CD14-positive monocyte (primary cell): ENCODE measurements at regions not wholly inside any gene's neighbourhood (a gene's known extent, or its start where the extent isn't known, plus 50 kb on each side); places are given as distances from the start of the nearest gene placed in this dataset.

Experiments used
- DNase-seq, 3 donors: peaks; one replicate each; pipeline ENCODE4 v3.0.0-alpha.2; 2011 to 2022
- H2AFZ ChIP-seq: 2 replicates; pipeline ENCODE4 v1.6.0; 2012; ENCODE audit warnings: mild to moderate bottlenecking, low read depth, low read length, inconsistent platforms; ENCODE audit not compliant: insufficient read depth, poor library complexity, severe bottlenecking
- H3K27ac ChIP-seq, 2 donors: 1 replicate in 1 of 2; 2 replicates in 1 of 2; pipeline ENCODE4 v1.5.1; 2012 to 2013; ENCODE audit warnings: low read length in 2 of 2, control low read depth in 1 of 2, inconsistent platforms in 1 of 2, low read depth in 1 of 2, mild to moderate bottlenecking in 1 of 2
- H3K27me3 ChIP-seq, 2 donors: one replicate each; pipeline versions ENCODE4 v1.6.0 to v1.6.1; 2011 to 2013; ENCODE audit warnings: low read length in 2 of 2; ENCODE audit not compliant: control insufficient read depth in 2 of 2, insufficient read depth in 2 of 2
- H3K36me3 ChIP-seq, 2 donors: replicated peaks in 1 of 2; 1 replicate in 1 of 2; 2 replicates in 1 of 2; pipeline versions ENCODE4 v1.5.1 to v1.6.1; 2012 to 2013; ENCODE audit warnings: low read length in 2 of 2, control low read depth in 1 of 2, inconsistent platforms in 1 of 2, mild to moderate bottlenecking in 1 of 2; ENCODE audit not compliant: insufficient read depth in 2 of 2, control insufficient read depth in 1 of 2
- H3K4me1 ChIP-seq, 2 donors: 1 replicate in 1 of 2; 2 replicates in 1 of 2; pipeline versions ENCODE4 v1.5.1 to v1.6.1; 2012 to 2013; ENCODE audit warnings: low read length in 2 of 2, control low read depth in 1 of 2, inconsistent platforms in 1 of 2, mild to moderate bottlenecking in 1 of 2, moderate library complexity in 1 of 2; ENCODE audit not compliant: insufficient read depth in 2 of 2, control insufficient read depth in 1 of 2
- H3K4me2 ChIP-seq: replicated peaks from 2 replicates; pipeline ENCODE3; 2012; ENCODE audit warnings: low read length, moderate library complexity, mild to moderate bottlenecking; ENCODE audit not compliant: poor library complexity, severe bottlenecking; ENCODE audit errors: extremely low read depth
- H3K4me3 ChIP-seq, 3 experiments: fragments of 200-600 bp in 1 of 3; sonication (generic) in 1 of 3; replicated peaks in 1 of 3; 1 replicate in 2 of 3; 2 replicates in 1 of 3; pipeline ENCODE4 v1.5.1; 2011 to 2013; ENCODE audit warnings: low read length in 3 of 3, mild to moderate bottlenecking in 3 of 3, control low read depth in 2 of 3, low read depth in 2 of 3, inconsistent platforms in 1 of 3, moderate library complexity in 1 of 3
- H3K79me2 ChIP-seq: 2 replicates; pipeline ENCODE4 v1.6.0; 2012; ENCODE audit warnings: mild to moderate bottlenecking, control low read depth, inconsistent platforms, low read length, moderate library complexity; ENCODE audit not compliant: insufficient read depth
- H3K9ac ChIP-seq: 2 replicates; pipeline ENCODE4 v1.6.0; 2017; ENCODE audit warnings: low read length, mild to moderate bottlenecking; ENCODE audit not compliant: insufficient read depth, poor library complexity, severe bottlenecking
- H3K9me3 ChIP-seq, 2 donors: replicated peaks in 1 of 2; 1 replicate in 1 of 2; 2 replicates in 1 of 2; pipeline versions ENCODE4 v1.5.1 to v1.6.1; 2012 to 2013; ENCODE audit warnings: low read length in 2 of 2, control low read depth in 1 of 2; ENCODE audit not compliant: control insufficient read depth in 1 of 2, insufficient read depth in 1 of 2
- H4K20me1 ChIP-seq: 2 replicates; pipeline ENCODE4 v1.6.0; 2012; ENCODE audit warnings: mild to moderate bottlenecking, low read length, control low read depth, moderate library complexity; ENCODE audit not compliant: insufficient read depth
- H3K27ac Mint-ChIP-seq, 7 donors: one replicate each; pipeline ENCODE4 v1.8.0; 2020; ENCODE audit warnings: mild to moderate bottlenecking in 7 of 7, mixed read lengths in 7 of 7, moderate library complexity in 6 of 7, inconsistent platforms in 2 of 7
- H3K27me3 Mint-ChIP-seq, 3 donors: one replicate each; pipeline ENCODE4 v1.8.0; 2021 to 2022; ENCODE audit warnings: low read depth in 3 of 3, mild to moderate bottlenecking in 3 of 3, mixed read lengths in 3 of 3, moderate library complexity in 3 of 3, inconsistent platforms in 1 of 3
- H3K36me3 Mint-ChIP-seq, 2 donors: one replicate each; pipeline ENCODE4 v1.8.0; 2020; ENCODE audit warnings: mixed read lengths in 2 of 2, inconsistent platforms in 1 of 2, mild to moderate bottlenecking in 1 of 2
- H3K4me1 Mint-ChIP-seq: one replicate; pipeline ENCODE4 v1.8.0; 2020; ENCODE audit warnings: mild to moderate bottlenecking, mixed read lengths
- H3K4me3 Mint-ChIP-seq, 2 donors: one replicate each; pipeline ENCODE4 v1.8.0; 2020; ENCODE audit warnings: mild to moderate bottlenecking in 2 of 2, mixed read lengths in 2 of 2, moderate library complexity in 1 of 2
- H3K9me3 Mint-ChIP-seq, 7 donors: one replicate each; pipeline ENCODE4 v1.8.0; 2020 to 2022; ENCODE audit warnings: mixed read lengths in 7 of 7, mild to moderate bottlenecking in 6 of 7, moderate library complexity in 6 of 7, inconsistent platforms in 2 of 7
- WGBS: methylation state at CpG from one replicate; pipeline ENCODE4 v1.1.5; 2013; ENCODE audit warnings: missing lambda C conversion rate; ENCODE audit not compliant: insufficient coverage; 5-methylcytosine and 5-hydroxymethylcytosine counted together
- intact Hi-C, 2 donors: fragments of 100-400 bp; cut with micrococcal nuclease; formaldehyde crosslinking; loops; one replicate each; pipeline versions ENCODE4 v1.15.0 to v1.15.1; 2023
- TF ChIP-seq, protein P1 (sequence below): fragments of 200-600 bp; IDR thresholded peaks from one replicate; pipeline ENCODE4 v1.8.0; 2022; ENCODE audit warnings: antibody characterized with exemption, mild to moderate bottlenecking

DNA sequence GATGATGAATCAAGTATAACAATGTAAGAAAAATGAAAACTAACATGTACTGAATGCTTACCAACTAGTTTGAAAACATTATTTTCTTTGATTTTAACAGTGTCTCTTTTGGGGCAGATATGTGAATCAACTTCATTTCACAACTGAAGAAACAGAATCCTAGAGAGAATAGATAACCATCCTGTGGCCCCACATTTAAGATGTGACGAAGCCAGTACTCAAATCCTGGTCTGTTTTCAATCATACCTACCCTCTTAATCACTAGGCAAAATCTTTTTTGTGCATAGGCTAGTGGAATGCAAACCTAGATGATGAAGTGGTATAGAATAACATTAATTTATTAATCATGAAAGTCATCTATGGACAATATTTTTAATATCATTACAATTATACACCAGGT, 371.6 kb upstream of the EPHA7 start:
- Histone ChIP-seq H3K36me3 (no peaks in the 10 kb centered on the region), H3K4me1 (no peaks in the 10 kb centered on the region), H3K9ac (no peak overlapping the region), H2AFZ (no peak overlapping the region), H3K27ac (no peak overlapping the region), H3K9me3 (no peaks in the 10 kb centered on the region), H3K4me3 (no peak overlapping the region), H3K4me2 (no peak overlapping the region), H3K79me2 (no peaks in the 10 kb centered on the region), H3K27me3 (no peaks in the 10 kb centered on the region), H4K20me1 (no peaks in the 10 kb centered on the region)
- Mint-ChIP-seq H3K27me3 (peaks cover 0 to 3% (median 0%) of the 10 kb centered on the region in 3 donors), H3K27ac (no peak overlapping the region), H3K4me1 (no peaks in the 10 kb centered on the region), H3K36me3 (no peaks in the 10 kb centered on the region), H3K9me3 (peaks cover 0 to 3% (median 0%) of the 10 kb centered on the region in 7 donors), H3K4me3 (no peak overlapping the region)
- TF ChIP-seq, protein P1, sequence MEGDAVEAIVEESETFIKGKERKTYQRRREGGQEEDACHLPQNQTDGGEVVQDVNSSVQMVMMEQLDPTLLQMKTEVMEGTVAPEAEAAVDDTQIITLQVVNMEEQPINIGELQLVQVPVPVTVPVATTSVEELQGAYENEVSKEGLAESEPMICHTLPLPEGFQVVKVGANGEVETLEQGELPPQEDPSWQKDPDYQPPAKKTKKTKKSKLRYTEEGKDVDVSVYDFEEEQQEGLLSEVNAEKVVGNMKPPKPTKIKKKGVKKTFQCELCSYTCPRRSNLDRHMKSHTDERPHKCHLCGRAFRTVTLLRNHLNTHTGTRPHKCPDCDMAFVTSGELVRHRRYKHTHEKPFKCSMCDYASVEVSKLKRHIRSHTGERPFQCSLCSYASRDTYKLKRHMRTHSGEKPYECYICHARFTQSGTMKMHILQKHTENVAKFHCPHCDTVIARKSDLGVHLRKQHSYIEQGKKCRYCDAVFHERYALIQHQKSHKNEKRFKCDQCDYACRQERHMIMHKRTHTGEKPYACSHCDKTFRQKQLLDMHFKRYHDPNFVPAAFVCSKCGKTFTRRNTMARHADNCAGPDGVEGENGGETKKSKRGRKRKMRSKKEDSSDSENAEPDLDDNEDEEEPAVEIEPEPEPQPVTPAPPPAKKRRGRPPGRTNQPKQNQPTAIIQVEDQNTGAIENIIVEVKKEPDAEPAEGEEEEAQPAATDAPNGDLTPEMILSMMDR = no peak
- no peak for DNase-seq
- intact Hi-C loops = no loop called here
- no CpG with 5 or more reads among the region's 1 CpG for WGBS

DNA sequence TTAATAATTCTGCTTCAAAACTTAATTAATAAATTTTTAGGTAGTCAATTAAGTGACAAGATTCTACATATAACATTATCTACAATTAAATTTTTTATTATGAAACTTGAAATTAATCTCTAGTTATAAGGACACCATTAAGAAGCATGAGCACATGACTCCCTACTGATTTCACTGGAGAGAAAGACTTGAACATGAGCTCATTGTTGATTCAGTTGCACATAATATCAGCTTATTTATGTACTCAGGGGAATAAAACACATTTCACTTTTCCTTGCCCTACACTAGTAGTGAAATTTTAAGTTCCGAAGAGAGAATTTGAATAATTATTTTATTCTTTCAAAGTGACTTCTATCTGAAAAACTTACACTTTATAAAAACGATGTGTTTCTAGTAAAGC, 370.2 kb upstream of the EPHA7 start:
- Histone ChIP-seq H3K79me2 (no peaks in the 10 kb centered on the region), H3K27ac (no peak overlapping the region), H3K36me3 (no peaks in the 10 kb centered on the region), H3K27me3 (no peaks in the 10 kb centered on the region), H2AFZ (no peak overlapping the region), H3K9ac (no peak overlapping the region), H3K4me2 (no peak overlapping the region), H3K4me1 (no peaks in the 10 kb centered on the region), H4K20me1 (no peaks in the 10 kb centered on the region), H3K4me3 (no peak overlapping the region), H3K9me3 (no peaks in the 10 kb centered on the region)
- Mint-ChIP-seq H3K4me1 (no peaks in the 10 kb centered on the region), H3K27ac (no peak overlapping the region), H3K27me3 (peaks cover 0 to 1% (median 0%) of the 10 kb centered on the region in 3 donors), H3K9me3 (peaks cover 0 to 3% (median 0%) of the 10 kb centered on the region in 7 donors), H3K4me3 (no peak overlapping the region), H3K36me3 (no peaks in the 10 kb centered on the region)
- intact Hi-C loops = no loop called here
- no peak for DNase-seq
- TF ChIP-seq, protein P1 = no peak
- WGBS = no CpG with 5 or more reads among the region's 2 CpGs
